H9 (cell line): ENCODE measurements at regions not wholly inside any gene's neighbourhood (a gene's known extent, or its start where the extent isn't known, plus 50 kb on each side); places are given as distances from the start of the nearest gene placed in this dataset.
A peak's percentile ranks its signal among the peaks of the same experiment; 100 is the strongest.

Experiments used
- DNase-seq: peaks from one replicate; pipeline ENCODE4 v3.0.0-alpha.2; 2017
- H2AFZ ChIP-seq: one replicate; pipeline ENCODE4 v1.6.1; 2013; ENCODE audit warnings: mild to moderate bottlenecking, low read length, control low read depth, moderate library complexity
- H2AK5ac ChIP-seq: 2 replicates; pipeline ENCODE4 v1.6.1; 2013; ENCODE audit warnings: low read length, control low read depth, mixed read lengths; ENCODE audit not compliant: insufficient read length
- H2BK120ac ChIP-seq: one replicate; pipeline ENCODE4 v1.6.1; 2013; ENCODE audit warnings: low read depth, mild to moderate bottlenecking, low read length, control low read depth, inconsistent platforms; ENCODE audit not compliant: poor library complexity, severe bottlenecking
- H2BK12ac ChIP-seq: 2 replicates; pipeline ENCODE4 v1.6.1; 2013; ENCODE audit warnings: low read length, control low read depth, mixed read lengths, low read depth; ENCODE audit not compliant: insufficient read length
- H2BK15ac ChIP-seq: 2 replicates; pipeline ENCODE4 v1.6.1; 2013; ENCODE audit warnings: low read depth, low read length, control low read depth
- H2BK20ac ChIP-seq: one replicate; pipeline ENCODE4 v1.6.1; 2013; ENCODE audit warnings: low read depth, mild to moderate bottlenecking, low read length, control low read depth, inconsistent platforms; ENCODE audit not compliant: poor library complexity, severe bottlenecking
- H2BK5ac ChIP-seq: 2 replicates; pipeline ENCODE4 v1.6.1; 2013; ENCODE audit warnings: low read length, control low read depth, mixed read lengths; ENCODE audit not compliant: insufficient read length
- H3K14ac ChIP-seq: 2 replicates; pipeline ENCODE4 v1.6.1; 2013; ENCODE audit warnings: low read length, control low read depth; ENCODE audit not compliant: insufficient read depth
- H3K18ac ChIP-seq: 2 replicates; pipeline ENCODE4 v1.6.1; 2013; ENCODE audit warnings: low read depth, mild to moderate bottlenecking, mixed read lengths, low read length, control low read depth; ENCODE audit not compliant: insufficient read length
- H3K23ac ChIP-seq: 2 replicates; pipeline ENCODE4 v1.6.1; 2013; ENCODE audit warnings: low read length, control low read depth, mixed read lengths, low read depth; ENCODE audit not compliant: insufficient read length
- H3K23me2 ChIP-seq: 2 replicates; pipeline ENCODE4 v1.6.1; 2013; ENCODE audit warnings: low read depth, mild to moderate bottlenecking, mixed read lengths, low read length, control low read depth; ENCODE audit not compliant: insufficient read length, poor library complexity, severe bottlenecking
- H3K27ac ChIP-seq: 2 replicates; pipeline ENCODE4 v1.5.1; 2013; ENCODE audit warnings: low read length, control low read depth, mixed read lengths, low read depth; ENCODE audit not compliant: insufficient read length
- H3K27me3 ChIP-seq: 2 replicates; pipeline ENCODE4 v1.6.1; 2013; ENCODE audit warnings: low read length, control low read depth, inconsistent platforms; ENCODE audit not compliant: insufficient read depth
- H3K4ac ChIP-seq: 2 replicates; pipeline ENCODE4 v1.6.1; 2013; ENCODE audit warnings: low read depth, mild to moderate bottlenecking, control low read depth, inconsistent platforms, low read length, moderate library complexity
- H3K4me1 ChIP-seq: 2 replicates; pipeline ENCODE4 v1.6.1; 2013; ENCODE audit warnings: low read length, control low read depth, inconsistent platforms; ENCODE audit not compliant: insufficient read depth
- H3K4me2 ChIP-seq: 2 replicates; pipeline ENCODE4 v1.6.1; 2013; ENCODE audit warnings: low read length, control low read depth, mixed read lengths; ENCODE audit not compliant: insufficient read length, insufficient read depth
- H3K56ac ChIP-seq: 2 replicates; pipeline ENCODE4 v1.6.1; 2013; ENCODE audit warnings: low read depth, mild to moderate bottlenecking, mixed read lengths, low read length, control low read depth; ENCODE audit not compliant: insufficient read length
- H3K79me1 ChIP-seq: 2 replicates; pipeline ENCODE4 v1.6.1; 2013; ENCODE audit warnings: low read depth, mild to moderate bottlenecking, moderate library complexity, low read length, control low read depth, inconsistent platforms; ENCODE audit not compliant: insufficient read depth, poor library complexity, severe bottlenecking
- H3K79me2 ChIP-seq: 2 replicates; pipeline ENCODE4 v1.6.1; 2013; ENCODE audit warnings: low read length, control low read depth, inconsistent platforms; ENCODE audit not compliant: insufficient read depth
- H3K9ac ChIP-seq: 2 replicates; pipeline ENCODE4 v1.6.1; 2013; ENCODE audit warnings: low read length, control low read depth, mixed read lengths; ENCODE audit not compliant: insufficient read length; ENCODE audit errors: extremely low read depth
- H3K9me3 ChIP-seq: one replicate; pipeline ENCODE4 v1.6.1; 2013; ENCODE audit warnings: low read depth, low read length, inconsistent platforms; ENCODE audit not compliant: control insufficient read depth
- H3T11ph ChIP-seq: one replicate; pipeline ENCODE4 v1.6.1; 2013; ENCODE audit warnings: mild to moderate bottlenecking, low read length, control low read depth, inconsistent platforms
- H4K20me1 ChIP-seq: one replicate; pipeline ENCODE4 v1.6.1; 2013; ENCODE audit not compliant: control insufficient read depth, insufficient read length, insufficient read depth
- H4K5ac ChIP-seq: 2 replicates; pipeline ENCODE4 v1.6.1; 2013; ENCODE audit warnings: low read depth, mild to moderate bottlenecking, mixed read lengths, low read length, control low read depth; ENCODE audit not compliant: insufficient read length
- H4K8ac ChIP-seq: replicated peaks from 2 replicates; pipeline ENCODE4 v1.6.1; 2013; ENCODE audit warnings: low read length, control low read depth, mixed read lengths, low read depth; ENCODE audit not compliant: insufficient read length
- H4K91ac ChIP-seq: 2 replicates; pipeline ENCODE4 v1.6.1; 2013; ENCODE audit warnings: low read depth, mild to moderate bottlenecking, moderate library complexity, mixed read lengths, low read length, control low read depth; ENCODE audit not compliant: insufficient read length
- H3K27ac Mint-ChIP-seq, 3 experiments: 2 replicates in 2 of 3; 3 replicates in 1 of 3; pipeline ENCODE4 v1.8.0; 2020 to 2021; ENCODE audit warnings: mixed read lengths in 3 of 3, mild to moderate bottlenecking in 1 of 3, moderate library complexity in 1 of 3
- H3K27me3 Mint-ChIP-seq: 2 replicates; pipeline ENCODE4 v1.8.0; 2021; ENCODE audit warnings: low read depth, mild to moderate bottlenecking, moderate library complexity, mixed read lengths
- H3K36me3 Mint-ChIP-seq, 3 experiments: 2 replicates in 2 of 3; 3 replicates in 1 of 3; pipeline ENCODE4 v1.8.0; 2020 to 2021; ENCODE audit warnings: low read depth in 3 of 3, mixed read lengths in 3 of 3; ENCODE audit not compliant: insufficient read depth in 1 of 3
- H3K4me1 Mint-ChIP-seq, 2 experiments: 2 replicates each; pipeline ENCODE4 v1.8.0; 2020; ENCODE audit warnings: mixed read lengths in 2 of 2
- H3K4me3 Mint-ChIP-seq, 2 experiments: 2 replicates in 1 of 2; 3 replicates in 1 of 2; pipeline ENCODE4 v1.8.0; 2020 to 2021; ENCODE audit warnings: mild to moderate bottlenecking in 2 of 2, mixed read lengths in 2 of 2, moderate library complexity in 1 of 2
- H3K9me3 Mint-ChIP-seq, 2 experiments: 2 replicates in 1 of 2; 3 replicates in 1 of 2; pipeline ENCODE4 v1.8.0; 2020; ENCODE audit warnings: mild to moderate bottlenecking in 2 of 2, mixed read lengths in 2 of 2, moderate library complexity in 1 of 2
- WGBS: extraction: QIAGEN DNeasy Blood & Tissue Kit; methylation state at CpG from one replicate; pipeline ENCODE4 v1.1.7; 2013; ENCODE audit warnings: missing lambda C conversion rate, low lambda C conversion rate, mixed read lengths; ENCODE audit not compliant: insufficient read length; ENCODE audit errors: extremely low coverage; 5-methylcytosine and 5-hydroxymethylcytosine counted together
- TF ChIP-seq, protein P1 (sequence below): fragments of 200-600 bp; sonication (generic); conservative IDR thresholded peaks from 3 replicates; pipeline ENCODE4 v1.8.0; 2021; ENCODE audit warnings: antibody characterized with exemption, mild to moderate bottlenecking

DNA sequence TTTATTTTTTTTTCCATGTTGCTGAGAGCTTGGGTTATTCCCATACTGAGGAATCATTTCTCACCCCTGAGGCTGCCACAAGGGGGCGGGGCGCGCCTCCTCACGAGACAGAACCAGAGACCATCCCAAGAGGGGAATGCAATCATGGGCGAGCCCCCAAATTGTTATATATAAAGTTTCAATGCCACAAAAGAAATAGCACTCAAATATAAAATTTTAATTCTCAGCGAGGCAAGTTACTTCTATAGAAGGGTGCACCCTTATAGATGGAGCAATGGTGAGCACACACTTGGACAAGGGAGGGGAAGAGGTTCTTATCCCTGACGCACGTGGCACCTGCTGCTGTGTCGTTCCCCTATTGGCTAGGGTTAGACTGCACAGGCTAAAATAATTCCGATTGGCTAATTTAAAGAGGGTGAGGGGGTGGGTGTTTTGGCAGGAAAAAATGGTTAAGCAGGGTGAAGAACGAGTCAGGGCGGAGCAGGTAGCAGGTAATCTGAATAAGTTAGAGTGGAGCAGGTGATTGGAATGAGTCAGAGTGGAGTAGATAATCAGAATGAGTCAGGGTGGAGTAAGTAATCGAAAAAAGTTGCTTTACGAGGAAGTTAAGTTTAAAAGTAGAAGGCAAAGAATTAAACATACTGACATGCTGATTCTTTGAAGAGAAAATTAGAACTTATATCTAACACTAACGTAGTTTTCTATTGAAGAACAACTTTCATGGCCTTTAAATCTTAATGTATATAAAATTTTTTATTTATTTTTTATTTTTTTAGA, 177.5 kb downstream of the MTCL1 start:
- TF ChIP-seq, protein P1, sequence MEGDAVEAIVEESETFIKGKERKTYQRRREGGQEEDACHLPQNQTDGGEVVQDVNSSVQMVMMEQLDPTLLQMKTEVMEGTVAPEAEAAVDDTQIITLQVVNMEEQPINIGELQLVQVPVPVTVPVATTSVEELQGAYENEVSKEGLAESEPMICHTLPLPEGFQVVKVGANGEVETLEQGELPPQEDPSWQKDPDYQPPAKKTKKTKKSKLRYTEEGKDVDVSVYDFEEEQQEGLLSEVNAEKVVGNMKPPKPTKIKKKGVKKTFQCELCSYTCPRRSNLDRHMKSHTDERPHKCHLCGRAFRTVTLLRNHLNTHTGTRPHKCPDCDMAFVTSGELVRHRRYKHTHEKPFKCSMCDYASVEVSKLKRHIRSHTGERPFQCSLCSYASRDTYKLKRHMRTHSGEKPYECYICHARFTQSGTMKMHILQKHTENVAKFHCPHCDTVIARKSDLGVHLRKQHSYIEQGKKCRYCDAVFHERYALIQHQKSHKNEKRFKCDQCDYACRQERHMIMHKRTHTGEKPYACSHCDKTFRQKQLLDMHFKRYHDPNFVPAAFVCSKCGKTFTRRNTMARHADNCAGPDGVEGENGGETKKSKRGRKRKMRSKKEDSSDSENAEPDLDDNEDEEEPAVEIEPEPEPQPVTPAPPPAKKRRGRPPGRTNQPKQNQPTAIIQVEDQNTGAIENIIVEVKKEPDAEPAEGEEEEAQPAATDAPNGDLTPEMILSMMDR: peak; percentile 74
- H3K27ac ChIP-seq: no peak overlapping the region
- WGBS: no CpG with 5 or more reads among the region's 15 CpGs
- H2BK12ac ChIP-seq: no peak overlapping the region
- no peak overlapping the region for H3K14ac ChIP-seq
- Mint-ChIP-seq H3K27ac (no peak overlapping the region), H3K36me3 (peaks cover 11 to 40% (median 29%) of the 10 kb centered on the region in 3 experiments), H3K9me3 (peaks cover 39 to 47% of the 10 kb centered on the region in 2 experiments), H3K4me1 (peaks cover 7 to 17% of the 10 kb centered on the region in 2 experiments), H3K27me3 (no peaks in the 10 kb centered on the region; the same call in 1 of the 2 replicates), H3K4me3 (no peak overlapping the region; a peak in 1 of 5 replicates)
- H3K27me3 ChIP-seq: no peaks in the 10 kb centered on the region
- no peak overlapping the region for H3K9ac ChIP-seq
- peak; percentile 47 for DNase-seq
- H3K18ac ChIP-seq: no peak overlapping the region
- H3K4me2 ChIP-seq: no peak overlapping the region
- H3K56ac ChIP-seq: no peak overlapping the region
- H3K23me2 ChIP-seq: no peaks in the 10 kb centered on the region
- H2AFZ ChIP-seq: no peak overlapping the region
- peaks cover 6% of the 10 kb centered on the region for H3K9me3 ChIP-seq
- no peak overlapping the region for H2BK20ac ChIP-seq
- no peak overlapping the region for H3K23ac ChIP-seq
- H4K8ac ChIP-seq: no peak overlapping the region
- H2BK120ac ChIP-seq: no peak overlapping the region
- H2BK5ac ChIP-seq: no peak overlapping the region
- H4K5ac ChIP-seq: no peak overlapping the region
- H3T11ph ChIP-seq: no peak overlapping the region
- no peak overlapping the region for H2BK15ac ChIP-seq
- no peak overlapping the region for H3K4ac ChIP-seq
- no peaks in the 10 kb centered on the region for H3K79me2 ChIP-seq
- H3K4me1 ChIP-seq: no peaks in the 10 kb centered on the region
- H4K91ac ChIP-seq: no peak overlapping the region
- no peak overlapping the region for H2AK5ac ChIP-seq
- no peaks in the 10 kb centered on the region for H4K20me1 ChIP-seq
- no peaks in the 10 kb centered on the region for H3K79me1 ChIP-seq
